ENCODE measurements at regions not wholly inside any gene's neighbourhood (a gene's known extent, or its start where the extent isn't known, plus 50 kb on each side); places are given as distances from the start of the nearest gene placed in this dataset.

DNA sequence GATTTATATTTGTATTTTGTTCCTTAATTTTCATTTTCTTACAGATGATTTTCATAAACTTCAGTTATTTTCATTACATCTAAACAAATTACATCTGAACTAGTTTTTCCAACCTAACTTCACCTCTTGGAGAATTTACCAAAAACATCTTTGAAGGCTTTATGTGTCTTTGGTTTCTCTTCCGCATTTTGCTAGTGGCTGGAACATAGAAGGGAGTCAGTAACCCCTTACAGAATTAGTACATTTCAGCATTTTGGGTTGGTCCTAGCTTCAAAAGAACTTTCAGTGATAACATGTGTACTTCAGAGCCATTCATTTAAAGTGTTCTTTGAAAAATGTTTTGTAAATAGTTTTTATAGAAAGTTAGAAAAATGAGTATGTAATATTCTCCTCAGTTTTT, 169.8 kb upstream of the MTPN start:
- H3K36me3 ChIP-seq (ENCODE audit: control insufficient read depth, insufficient read depth, low read length) = no peaks in the 10 kb centered on the region
- H3K4me2 ChIP-seq (ENCODE audit: low read length) = no peak overlapping the region
- DNase-seq = no peak
- no CpG with 5 or more reads among the region's 1 CpG for WGBS (ENCODE audit: extremely low coverage, insufficient coverage, low lambda C conversion rate)
- no peaks in the 10 kb centered on the region for H3K79me2 ChIP-seq (ENCODE audit: control insufficient read depth, insufficient read depth, low read length)
- H3K79me1 ChIP-seq (ENCODE audit: low read length) = no peaks in the 10 kb centered on the region
- H2AK5ac ChIP-seq (ENCODE audit: low read length) = no peak overlapping the region
- H2BK15ac ChIP-seq (replicated peaks; ENCODE audit: low read depth) = no peak overlapping the region
- H3K4ac ChIP-seq (ENCODE audit: low read depth, low read length) = no peak overlapping the region
- H3K9ac ChIP-seq (ENCODE audit: low read length) = no peak overlapping the region
- H3K27ac ChIP-seq (ENCODE audit: low read depth, low read length) = no peak overlapping the region
- no peaks in the 10 kb centered on the region for H3K4me1 ChIP-seq (ENCODE audit: control insufficient read depth, low read depth, low read length)
- no peak overlapping the region for H2BK5ac ChIP-seq (ENCODE audit: low read length)
- H3K23ac ChIP-seq (ENCODE audit: low read length) = no peak overlapping the region
- no peak overlapping the region for H3K18ac ChIP-seq (ENCODE audit: low read length)
- H4K8ac ChIP-seq (ENCODE audit: low read depth, low read length) = no peak overlapping the region
- H3K56ac ChIP-seq (ENCODE audit: low read length) = no peak overlapping the region
- no peak overlapping the region for H3K4me3 ChIP-seq (ENCODE audit: low read length)
- H4K5ac ChIP-seq (ENCODE audit: low read length) = no peak overlapping the region
- no peak overlapping the region for H2BK120ac ChIP-seq (ENCODE audit: low read depth, low read length)
- H3K27me3 ChIP-seq (ENCODE audit: insufficient read depth, low read length, poor library complexity) = no peaks in the 10 kb centered on the region

DNA sequence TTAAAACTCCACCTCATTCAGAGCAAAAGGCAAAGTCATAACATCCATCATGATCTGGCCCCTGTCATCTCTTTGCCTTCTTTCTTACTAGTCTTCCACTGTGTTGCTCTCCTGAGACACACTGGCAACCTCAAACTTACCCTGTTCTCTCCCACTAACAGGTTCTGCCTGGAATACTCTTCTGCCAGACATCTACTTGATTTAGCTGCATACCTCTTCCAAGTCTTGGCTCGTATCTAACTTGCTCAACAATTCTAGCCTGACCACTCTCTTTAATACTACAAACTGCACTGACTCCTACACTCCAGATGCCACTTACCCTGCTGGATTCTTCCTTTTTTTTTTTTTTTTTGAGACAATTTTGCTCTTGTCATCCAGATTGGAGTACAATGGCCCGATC, 167.0 kb upstream of the MTPN start:
- Histone ChIP-seq H3K4me1 (ENCODE audit: control insufficient read depth, low read depth, low read length) (no peaks in the 10 kb centered on the region), H3K23ac (ENCODE audit: low read length) (no peak overlapping the region), H3K27ac (ENCODE audit: low read depth, low read length) (no peak overlapping the region), H3K18ac (ENCODE audit: low read length) (no peak overlapping the region), H3K4me2 (ENCODE audit: low read length) (no peak overlapping the region), H2BK120ac (ENCODE audit: low read depth, low read length) (no peak overlapping the region), H3K79me2 (ENCODE audit: control insufficient read depth, insufficient read depth, low read length) (no peaks in the 10 kb centered on the region), H4K5ac (ENCODE audit: low read length) (no peak overlapping the region), H2BK5ac (ENCODE audit: low read length) (no peak overlapping the region), H2AK5ac (ENCODE audit: low read length) (no peak overlapping the region), H3K36me3 (ENCODE audit: control insufficient read depth, insufficient read depth, low read length) (no peaks in the 10 kb centered on the region), H3K4me3 (ENCODE audit: low read length) (no peak overlapping the region), H3K79me1 (ENCODE audit: low read length) (no peaks in the 10 kb centered on the region), H3K56ac (ENCODE audit: low read length) (no peak overlapping the region), H3K4ac (ENCODE audit: low read depth, low read length) (no peak overlapping the region), H4K8ac (ENCODE audit: low read depth, low read length) (no peak overlapping the region), H2BK15ac (replicated peaks; ENCODE audit: low read depth) (no peak overlapping the region), H3K9ac (ENCODE audit: low read length) (no peak overlapping the region), H3K27me3 (ENCODE audit: insufficient read depth, low read length, poor library complexity) (no peaks in the 10 kb centered on the region)
- DNase-seq = no peak
- WGBS (ENCODE audit: extremely low coverage, insufficient coverage, low lambda C conversion rate) = no CpG with 5 or more reads among the region's 2 CpGs

- H2AK5ac ChIP-seq (ENCODE audit: low read length) = no peak overlapping the region
- no peak overlapping the region for H3K9ac ChIP-seq (ENCODE audit: low read length)
- H3K36me3 ChIP-seq (ENCODE audit: control insufficient read depth, insufficient read depth, low read length) = no peaks in the 10 kb centered on the region
- H3K23ac ChIP-seq (ENCODE audit: low read length) = no peak overlapping the region
- H2BK15ac ChIP-seq (replicated peaks; ENCODE audit: low read depth) = no peak overlapping the region
- no peak overlapping the region for H2BK120ac ChIP-seq (ENCODE audit: low read depth, low read length)
- no peak overlapping the region for H3K56ac ChIP-seq (ENCODE audit: low read length)
- H3K27me3 ChIP-seq (ENCODE audit: insufficient read depth, low read length, poor library complexity) = no peaks in the 10 kb centered on the region
- H3K4ac ChIP-seq (ENCODE audit: low read depth, low read length) = no peak overlapping the region
- H3K4me3 ChIP-seq (ENCODE audit: low read length) = no peak overlapping the region
- H3K79me2 ChIP-seq (ENCODE audit: control insufficient read depth, insufficient read depth, low read length) = no peaks in the 10 kb centered on the region
- DNase-seq = no peak
- H3K4me2 ChIP-seq (ENCODE audit: low read length) = no peak overlapping the region
- no peaks in the 10 kb centered on the region for H3K4me1 ChIP-seq (ENCODE audit: control insufficient read depth, low read depth, low read length)
- no peak overlapping the region for H2BK5ac ChIP-seq (ENCODE audit: low read length)
- H3K18ac ChIP-seq (ENCODE audit: low read length) = no peak overlapping the region
- H3K27ac ChIP-seq (ENCODE audit: low read depth, low read length) = no peak overlapping the region
- H3K79me1 ChIP-seq (ENCODE audit: low read length) = no peaks in the 10 kb centered on the region
- no peak overlapping the region for H4K8ac ChIP-seq (ENCODE audit: low read depth, low read length)
- H4K5ac ChIP-seq (ENCODE audit: low read length) = no peak overlapping the region
Measured at GRCh38 chr7:136143271-136143670, 166.1 kb upstream of the MTPN start.

DNA sequence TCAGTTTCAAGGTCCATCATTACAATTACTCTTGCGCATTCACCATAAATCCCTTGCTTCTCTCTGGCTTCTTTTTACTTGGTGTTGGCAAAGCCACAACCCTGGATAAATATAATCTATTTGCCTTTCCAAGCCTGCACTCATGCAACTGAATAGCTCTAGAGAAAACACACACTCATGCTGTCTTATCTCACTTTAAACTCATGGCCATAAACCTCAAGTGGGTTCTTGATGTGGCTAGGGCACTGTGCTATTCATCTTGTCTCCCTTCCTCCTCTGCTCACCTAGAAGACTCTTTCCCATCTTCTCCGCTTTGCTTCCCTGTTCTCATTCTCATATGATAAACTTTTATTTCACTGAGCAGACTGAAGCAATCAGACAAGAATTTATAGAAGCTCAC, 165.4 kb upstream of the MTPN start:
- Histone ChIP-seq H2BK120ac (ENCODE audit: low read depth, low read length) (no peak overlapping the region), H2BK5ac (ENCODE audit: low read length) (no peak overlapping the region), H3K79me2 (ENCODE audit: control insufficient read depth, insufficient read depth, low read length) (no peaks in the 10 kb centered on the region), H3K27ac (ENCODE audit: low read depth, low read length) (no peak overlapping the region), H2BK15ac (replicated peaks; ENCODE audit: low read depth) (no peak overlapping the region), H3K4me3 (ENCODE audit: low read length) (no peak overlapping the region), H3K27me3 (ENCODE audit: insufficient read depth, low read length, poor library complexity) (no peaks in the 10 kb centered on the region), H3K79me1 (ENCODE audit: low read length) (no peaks in the 10 kb centered on the region), H3K4me1 (ENCODE audit: control insufficient read depth, low read depth, low read length) (no peaks in the 10 kb centered on the region), H3K56ac (ENCODE audit: low read length) (no peak overlapping the region), H3K18ac (ENCODE audit: low read length) (no peak overlapping the region), H4K8ac (ENCODE audit: low read depth, low read length) (no peak overlapping the region), H2AK5ac (ENCODE audit: low read length) (no peak overlapping the region), H3K23ac (ENCODE audit: low read length) (no peak overlapping the region), H3K4ac (ENCODE audit: low read depth, low read length) (no peak overlapping the region), H3K9ac (ENCODE audit: low read length) (no peak overlapping the region), H4K5ac (ENCODE audit: low read length) (no peak overlapping the region), H3K4me2 (ENCODE audit: low read length) (no peak overlapping the region), H3K36me3 (ENCODE audit: control insufficient read depth, insufficient read depth, low read length) (no peaks in the 10 kb centered on the region)
- DNase-seq = no peak
- no CpG with 5 or more reads among the region's 2 CpGs for WGBS (ENCODE audit: extremely low coverage, insufficient coverage, low lambda C conversion rate)

DNA sequence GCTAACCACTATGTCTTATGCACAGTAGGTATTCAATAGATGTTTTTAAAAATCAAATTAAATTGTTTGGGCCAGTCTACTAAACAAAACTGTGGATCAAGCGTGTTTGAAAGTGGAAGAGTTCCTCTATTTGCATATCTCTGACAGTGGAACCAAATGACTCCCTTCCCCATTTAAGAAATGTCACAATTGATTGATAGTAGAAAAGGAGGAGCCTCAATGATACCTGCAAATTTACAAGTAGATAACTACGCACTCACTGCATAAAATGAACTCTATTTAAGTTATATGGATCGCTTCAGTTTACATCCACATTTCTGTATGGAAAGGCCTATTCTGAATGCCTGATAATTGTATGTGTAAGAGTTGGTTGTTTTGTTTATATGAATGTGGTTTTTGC, 163.3 kb upstream of the MTPN start:
- no peak overlapping the region for H3K4ac ChIP-seq (ENCODE audit: low read depth, low read length)
- H2BK5ac ChIP-seq (ENCODE audit: low read length) = no peak overlapping the region
- H3K27me3 ChIP-seq (ENCODE audit: insufficient read depth, low read length, poor library complexity) = no peaks in the 10 kb centered on the region
- no peaks in the 10 kb centered on the region for H3K4me1 ChIP-seq (ENCODE audit: control insufficient read depth, low read depth, low read length)
- no peak overlapping the region for H3K23ac ChIP-seq (ENCODE audit: low read length)
- H2AK5ac ChIP-seq (ENCODE audit: low read length) = no peak overlapping the region
- no peak overlapping the region for H3K4me3 ChIP-seq (ENCODE audit: low read length)
- DNase-seq = no peak
- H3K36me3 ChIP-seq (ENCODE audit: control insufficient read depth, insufficient read depth, low read length) = no peaks in the 10 kb centered on the region
- no peak overlapping the region for H2BK15ac ChIP-seq (replicated peaks; ENCODE audit: low read depth)
- H3K79me2 ChIP-seq (ENCODE audit: control insufficient read depth, insufficient read depth, low read length) = no peaks in the 10 kb centered on the region
- no peak overlapping the region for H4K5ac ChIP-seq (ENCODE audit: low read length)
- no peak overlapping the region for H4K8ac ChIP-seq (ENCODE audit: low read depth, low read length)
- H3K27ac ChIP-seq (ENCODE audit: low read depth, low read length) = no peak overlapping the region
- H3K56ac ChIP-seq (ENCODE audit: low read length) = no peak overlapping the region
- H3K9ac ChIP-seq (ENCODE audit: low read length) = no peak overlapping the region
- no peaks in the 10 kb centered on the region for H3K79me1 ChIP-seq (ENCODE audit: low read length)
- no CpG with 5 or more reads among the region's 3 CpGs for WGBS (ENCODE audit: extremely low coverage, insufficient coverage, low lambda C conversion rate)
- H3K18ac ChIP-seq (ENCODE audit: low read length) = no peak overlapping the region
- H3K4me2 ChIP-seq (ENCODE audit: low read length) = no peak overlapping the region
- no peak overlapping the region for H2BK120ac ChIP-seq (ENCODE audit: low read depth, low read length)

DNA sequence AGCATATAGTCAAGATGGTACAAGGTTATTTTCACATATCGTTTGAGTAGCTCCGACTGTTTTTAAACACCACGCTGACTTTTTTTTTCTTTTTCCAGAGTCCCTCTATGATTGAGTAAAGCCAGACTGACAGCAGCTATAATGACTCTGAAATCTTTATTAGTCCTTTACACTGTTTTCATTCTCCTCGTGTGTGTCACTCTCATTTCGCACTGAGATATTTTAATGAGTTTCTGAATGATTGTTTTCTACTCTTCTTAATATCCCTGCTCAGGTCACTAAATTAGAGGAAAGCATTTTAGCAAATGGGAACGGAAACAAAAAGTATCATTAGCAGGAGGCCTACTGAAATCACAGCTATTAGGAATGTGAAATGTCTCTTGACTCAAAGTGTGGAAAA, 162.3 kb upstream of the MTPN start:
- H3K18ac ChIP-seq (ENCODE audit: low read length) = no peak overlapping the region
- H3K4ac ChIP-seq (ENCODE audit: low read depth, low read length) = no peak overlapping the region
- no CpG with 5 or more reads among the region's 6 CpGs for WGBS (ENCODE audit: extremely low coverage, insufficient coverage, low lambda C conversion rate)
- no peaks in the 10 kb centered on the region for H3K79me1 ChIP-seq (ENCODE audit: low read length)
- no peak overlapping the region for H2BK120ac ChIP-seq (ENCODE audit: low read depth, low read length)
- H3K56ac ChIP-seq (ENCODE audit: low read length) = no peak overlapping the region
- H3K9ac ChIP-seq (ENCODE audit: low read length) = no peak overlapping the region
- H3K36me3 ChIP-seq (ENCODE audit: control insufficient read depth, insufficient read depth, low read length) = no peaks in the 10 kb centered on the region
- no peak overlapping the region for H2AK5ac ChIP-seq (ENCODE audit: low read length)
- H3K4me3 ChIP-seq (ENCODE audit: low read length) = no peak overlapping the region
- H4K8ac ChIP-seq (ENCODE audit: low read depth, low read length) = no peak overlapping the region
- no peak for DNase-seq
- H3K27ac ChIP-seq (ENCODE audit: low read depth, low read length) = no peak overlapping the region
- H3K27me3 ChIP-seq (ENCODE audit: insufficient read depth, low read length, poor library complexity) = no peaks in the 10 kb centered on the region
- H3K23ac ChIP-seq (ENCODE audit: low read length) = no peak overlapping the region
- no peak overlapping the region for H3K4me2 ChIP-seq (ENCODE audit: low read length)
- H3K79me2 ChIP-seq (ENCODE audit: control insufficient read depth, insufficient read depth, low read length) = no peaks in the 10 kb centered on the region
- H4K5ac ChIP-seq (ENCODE audit: low read length) = no peak overlapping the region
- no peak overlapping the region for H2BK15ac ChIP-seq (replicated peaks; ENCODE audit: low read depth)
- H2BK5ac ChIP-seq (ENCODE audit: low read length) = no peak overlapping the region
- no peaks in the 10 kb centered on the region for H3K4me1 ChIP-seq (ENCODE audit: control insufficient read depth, low read depth, low read length)
